ENCODE measurements at regions not wholly inside any gene's neighbourhood (a gene's known extent, or its start where the extent isn't known, plus 50 kb on each side); places are given as distances from the start of the nearest gene placed in this dataset.

GRCh38 chr1:91091812-91092211 is 70.0 kb upstream of the ZNF644 start:
- Histone ChIP-seq H3K4me3 (ENCODE audit: low read depth, low read length) (no peak overlapping the region), H3K27me3 (ENCODE audit: control insufficient read depth, insufficient read depth, low read length) (no peaks in the 10 kb centered on the region), H3K36me3 (ENCODE audit: control insufficient read depth, insufficient read depth, low read length) (no peaks in the 10 kb centered on the region)
- no peak for TF ChIP-seq CTCF (IDR thresholded peaks at IDR 0.05; ENCODE audit: insufficient read depth, low read length, severe bottlenecking)
- FAIRE-seq (no peak), DNase-seq (ENCODE audit: low read depth) (peak; percentile 29)

GRCh38 chr1:91080650-91081049 is 58.8 kb upstream of the ZNF644 start:
- no peaks in the 10 kb centered on the region for H3K27me3 ChIP-seq (ENCODE audit: control insufficient read depth, insufficient read depth, low read length)
- TF ChIP-seq CTCF (IDR thresholded peaks at IDR 0.05; ENCODE audit: insufficient read depth, low read length, severe bottlenecking) = no peak
- no peaks in the 10 kb centered on the region for H3K36me3 ChIP-seq (ENCODE audit: control insufficient read depth, insufficient read depth, low read length)
- peak; percentile 44 for DNase-seq (ENCODE audit: low read depth)
- no peak for FAIRE-seq
- no peak overlapping the region for H3K4me3 ChIP-seq (ENCODE audit: low read depth, low read length)

- DNase-seq (ENCODE audit: low read depth) (no peak), FAIRE-seq (no peak)
- Histone ChIP-seq H3K36me3 (ENCODE audit: control insufficient read depth, insufficient read depth, low read length) (no peaks in the 10 kb centered on the region), H3K27me3 (ENCODE audit: control insufficient read depth, insufficient read depth, low read length) (no peaks in the 10 kb centered on the region), H3K4me3 (ENCODE audit: low read depth, low read length) (no peak overlapping the region)
- TF ChIP-seq CTCF (IDR thresholded peaks at IDR 0.05; ENCODE audit: insufficient read depth, low read length, severe bottlenecking) = no peak
Measured at GRCh38 chr1:91078859-91079258, 57.0 kb upstream of the ZNF644 start.

- no peaks in the 10 kb centered on the region for H3K27me3 ChIP-seq (ENCODE audit: control insufficient read depth, insufficient read depth, low read length)
- no peak for DNase-seq (ENCODE audit: low read depth)
- FAIRE-seq = no peak
- H3K4me3 ChIP-seq (ENCODE audit: low read depth, low read length) = no peak overlapping the region
- no peaks in the 10 kb centered on the region for H3K36me3 ChIP-seq (ENCODE audit: control insufficient read depth, insufficient read depth, low read length)
- TF ChIP-seq CTCF (IDR thresholded peaks at IDR 0.05; ENCODE audit: insufficient read depth, low read length, severe bottlenecking) = no peak
Measured at GRCh38 chr1:91076834-91077233, 55.0 kb upstream of the ZNF644 start.

- Histone ChIP-seq H3K4me3 (ENCODE audit: low read depth, low read length) (no peak overlapping the region), H3K36me3 (ENCODE audit: control insufficient read depth, insufficient read depth, low read length) (no peaks in the 10 kb centered on the region), H3K27me3 (ENCODE audit: control insufficient read depth, insufficient read depth, low read length) (no peaks in the 10 kb centered on the region)
- FAIRE-seq (peak; percentile 47), DNase-seq (ENCODE audit: low read depth) (no peak)
- no peak for TF ChIP-seq CTCF (IDR thresholded peaks at IDR 0.05; ENCODE audit: insufficient read depth, low read length, severe bottlenecking)
Measured at GRCh38 chr1:91075233-91076135, 53.6 kb upstream of the ZNF644 start.

All from bronchial epithelial cell (primary cell).